ENCODE measurements at regions not wholly inside any gene's neighbourhood (a gene's known extent, or its start where the extent isn't known, plus 50 kb on each side); places are given as distances from the start of the nearest gene placed in this dataset.

DNA sequence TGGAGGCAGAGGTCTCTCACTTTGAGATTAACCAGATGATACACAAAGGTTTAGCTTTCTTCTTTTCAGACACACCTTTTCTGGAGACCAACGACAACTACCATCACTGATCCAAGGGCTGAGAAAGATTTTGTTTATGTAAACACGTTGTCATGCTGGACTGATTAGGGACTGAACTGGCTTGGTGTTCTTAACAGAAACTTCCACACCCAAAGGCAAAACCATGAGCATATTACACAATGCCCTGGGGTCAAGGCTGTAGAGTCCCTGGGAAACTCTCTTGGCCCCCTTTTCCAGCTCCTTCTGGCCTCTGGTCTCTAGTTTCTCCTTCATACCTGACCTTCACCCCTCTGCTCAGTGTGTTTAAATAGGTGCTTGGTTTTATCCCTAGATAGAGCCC lies 447.0 kb upstream of the TCF4 start:
- TF ChIP-seq TAF1 (IDR thresholded peaks at IDR 0.05; ENCODE audit: borderline replicate concordance, insufficient read depth, low read length) = no peak
- no peak for TF ChIP-seq POLR2AphosphoS5 (IDR thresholded peaks at IDR 0.05; ENCODE audit: low read depth, low read length)
- TF ChIP-seq SIN3A (IDR thresholded peaks at IDR 0.05; ENCODE audit: borderline replicate concordance, insufficient read depth, low read length) = no peak
- TF ChIP-seq, protein P1, sequence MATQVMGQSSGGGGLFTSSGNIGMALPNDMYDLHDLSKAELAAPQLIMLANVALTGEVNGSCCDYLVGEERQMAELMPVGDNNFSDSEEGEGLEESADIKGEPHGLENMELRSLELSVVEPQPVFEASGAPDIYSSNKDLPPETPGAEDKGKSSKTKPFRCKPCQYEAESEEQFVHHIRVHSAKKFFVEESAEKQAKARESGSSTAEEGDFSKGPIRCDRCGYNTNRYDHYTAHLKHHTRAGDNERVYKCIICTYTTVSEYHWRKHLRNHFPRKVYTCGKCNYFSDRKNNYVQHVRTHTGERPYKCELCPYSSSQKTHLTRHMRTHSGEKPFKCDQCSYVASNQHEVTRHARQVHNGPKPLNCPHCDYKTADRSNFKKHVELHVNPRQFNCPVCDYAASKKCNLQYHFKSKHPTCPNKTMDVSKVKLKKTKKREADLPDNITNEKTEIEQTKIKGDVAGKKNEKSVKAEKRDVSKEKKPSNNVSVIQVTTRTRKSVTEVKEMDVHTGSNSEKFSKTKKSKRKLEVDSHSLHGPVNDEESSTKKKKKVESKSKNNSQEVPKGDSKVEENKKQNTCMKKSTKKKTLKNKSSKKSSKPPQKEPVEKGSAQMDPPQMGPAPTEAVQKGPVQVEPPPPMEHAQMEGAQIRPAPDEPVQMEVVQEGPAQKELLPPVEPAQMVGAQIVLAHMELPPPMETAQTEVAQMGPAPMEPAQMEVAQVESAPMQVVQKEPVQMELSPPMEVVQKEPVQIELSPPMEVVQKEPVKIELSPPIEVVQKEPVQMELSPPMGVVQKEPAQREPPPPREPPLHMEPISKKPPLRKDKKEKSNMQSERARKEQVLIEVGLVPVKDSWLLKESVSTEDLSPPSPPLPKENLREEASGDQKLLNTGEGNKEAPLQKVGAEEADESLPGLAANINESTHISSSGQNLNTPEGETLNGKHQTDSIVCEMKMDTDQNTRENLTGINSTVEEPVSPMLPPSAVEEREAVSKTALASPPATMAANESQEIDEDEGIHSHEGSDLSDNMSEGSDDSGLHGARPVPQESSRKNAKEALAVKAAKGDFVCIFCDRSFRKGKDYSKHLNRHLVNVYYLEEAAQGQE (IDR thresholded peaks at IDR 0.05; ENCODE audit: insufficient read depth in 1 of 2, low read depth in 2 of 2, low read length in 2 of 2) = no peak
- no peak for TF ChIP-seq FOXP2 (optimal IDR thresholded peaks at IDR 0.05; ENCODE audit: borderline replicate concordance, extremely low read depth, extremely low read length, insufficient read depth)

Measured in PFSK-1 (cell line).